ENCODE measurements at regions not wholly inside any gene's neighbourhood (a gene's known extent, or its start where the extent isn't known, plus 50 kb on each side); places are given as distances from the start of the nearest gene placed in this dataset.

DNA sequence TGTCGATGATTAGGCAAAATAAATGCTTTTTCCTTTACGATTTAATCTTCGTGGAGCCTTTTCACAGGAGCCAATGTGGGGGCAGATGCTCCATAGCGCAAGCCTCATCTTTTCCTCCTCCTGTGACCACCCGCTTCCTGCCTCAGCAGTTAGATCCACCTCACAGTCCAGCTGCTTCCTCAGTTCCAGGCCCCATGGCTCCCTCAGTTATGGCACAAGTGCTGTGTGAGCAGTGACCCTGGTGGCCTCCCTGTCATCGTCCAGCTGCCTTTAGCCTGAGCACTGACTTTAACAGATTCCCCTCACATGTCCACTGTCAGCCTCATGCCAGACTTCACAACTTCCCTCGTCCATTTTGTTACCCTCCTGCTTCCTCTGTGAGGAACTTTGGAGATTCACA is 424.6 kb upstream of the GBE1 start:
- ATAC-seq (ENCODE audit: insufficient number of reproducible peaks, low FRiP score, low read depth) (no peak), DNase-seq (ENCODE audit: low spot score) (no peak)
- H3K27ac ChIP-seq, result no peak overlapping the region
- no peak overlapping the region for H3K4me3 ChIP-seq
- no peaks in the 10 kb centered on the region for H3K9me3 ChIP-seq
- H3K36me3 ChIP-seq, result no peaks in the 10 kb centered on the region
- H3K27me3 ChIP-seq (replicated peaks; ENCODE audit: insufficient read depth), result no peaks in the 10 kb centered on the region
- TF ChIP-seq, protein P1, sequence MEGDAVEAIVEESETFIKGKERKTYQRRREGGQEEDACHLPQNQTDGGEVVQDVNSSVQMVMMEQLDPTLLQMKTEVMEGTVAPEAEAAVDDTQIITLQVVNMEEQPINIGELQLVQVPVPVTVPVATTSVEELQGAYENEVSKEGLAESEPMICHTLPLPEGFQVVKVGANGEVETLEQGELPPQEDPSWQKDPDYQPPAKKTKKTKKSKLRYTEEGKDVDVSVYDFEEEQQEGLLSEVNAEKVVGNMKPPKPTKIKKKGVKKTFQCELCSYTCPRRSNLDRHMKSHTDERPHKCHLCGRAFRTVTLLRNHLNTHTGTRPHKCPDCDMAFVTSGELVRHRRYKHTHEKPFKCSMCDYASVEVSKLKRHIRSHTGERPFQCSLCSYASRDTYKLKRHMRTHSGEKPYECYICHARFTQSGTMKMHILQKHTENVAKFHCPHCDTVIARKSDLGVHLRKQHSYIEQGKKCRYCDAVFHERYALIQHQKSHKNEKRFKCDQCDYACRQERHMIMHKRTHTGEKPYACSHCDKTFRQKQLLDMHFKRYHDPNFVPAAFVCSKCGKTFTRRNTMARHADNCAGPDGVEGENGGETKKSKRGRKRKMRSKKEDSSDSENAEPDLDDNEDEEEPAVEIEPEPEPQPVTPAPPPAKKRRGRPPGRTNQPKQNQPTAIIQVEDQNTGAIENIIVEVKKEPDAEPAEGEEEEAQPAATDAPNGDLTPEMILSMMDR (IDR thresholded peaks at IDR 0.05), result no peak
- H3K4me1 ChIP-seq (ENCODE audit: control insufficient read depth in 1 of 2, low read depth in 2 of 2), result no peaks in the 10 kb centered on the region

DNA sequence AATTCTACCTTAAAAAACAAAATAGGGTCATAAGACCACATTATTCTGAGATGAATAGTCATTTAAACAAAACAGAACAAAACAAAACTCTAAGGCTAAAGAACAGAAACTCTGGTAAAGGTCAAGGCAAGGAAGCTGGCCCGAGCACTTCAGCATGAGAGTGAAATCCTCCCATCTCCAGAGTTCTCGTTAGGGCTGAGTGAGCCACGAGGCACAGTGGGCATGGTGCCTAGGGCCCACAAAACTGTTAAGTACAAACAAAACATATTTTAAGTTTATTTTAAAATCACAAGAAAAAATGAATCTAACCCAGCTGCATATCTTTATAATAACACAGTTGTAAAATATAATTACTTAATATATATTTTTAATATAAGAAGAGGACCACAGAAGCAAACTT is 417.8 kb upstream of the GBE1 start:
- Histone ChIP-seq H3K36me3 (no peaks in the 10 kb centered on the region), H3K27me3 (replicated peaks; ENCODE audit: insufficient read depth) (no peaks in the 10 kb centered on the region), H3K4me1 (ENCODE audit: control insufficient read depth in 1 of 2, low read depth in 2 of 2) (no peaks in the 10 kb centered on the region), H3K27ac (no peak overlapping the region), H3K9me3 (no peaks in the 10 kb centered on the region), H3K4me3 (no peak overlapping the region)
- no peak for ATAC-seq (ENCODE audit: insufficient number of reproducible peaks, low FRiP score, low read depth)
- no peak for DNase-seq (ENCODE audit: low spot score)
- TF ChIP-seq, protein P1 (IDR thresholded peaks at IDR 0.05), result no peak

DNA sequence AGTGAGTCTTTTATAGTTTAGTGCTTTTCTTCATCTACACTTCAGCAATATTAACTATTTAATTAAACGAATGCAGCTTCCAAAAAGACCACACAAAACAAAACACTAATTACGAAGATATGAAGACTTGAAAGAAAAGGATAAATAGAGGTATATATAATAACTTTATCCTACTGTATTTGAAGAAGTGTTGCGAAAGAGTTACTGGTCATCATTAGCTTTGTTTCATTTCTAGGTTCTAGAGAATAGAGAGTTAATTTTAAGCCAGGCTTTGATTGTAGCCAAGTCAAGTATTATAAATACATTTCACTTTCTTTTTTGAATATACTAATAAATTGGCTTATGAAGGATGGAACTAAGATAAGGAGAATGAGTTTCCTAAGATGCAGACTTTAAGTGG is 416.8 kb upstream of the GBE1 start:
- Histone ChIP-seq H3K27me3 (replicated peaks; ENCODE audit: insufficient read depth) (no peaks in the 10 kb centered on the region), H3K4me3 (no peak overlapping the region), H3K36me3 (no peaks in the 10 kb centered on the region), H3K4me1 (ENCODE audit: control insufficient read depth in 1 of 2, low read depth in 2 of 2) (no peaks in the 10 kb centered on the region), H3K9me3 (no peaks in the 10 kb centered on the region), H3K27ac (no peak overlapping the region)
- TF ChIP-seq, protein P1 (IDR thresholded peaks at IDR 0.05), result no peak
- DNase-seq (ENCODE audit: low spot score) (no peak), ATAC-seq (ENCODE audit: insufficient number of reproducible peaks, low FRiP score, low read depth) (no peak)

DNA sequence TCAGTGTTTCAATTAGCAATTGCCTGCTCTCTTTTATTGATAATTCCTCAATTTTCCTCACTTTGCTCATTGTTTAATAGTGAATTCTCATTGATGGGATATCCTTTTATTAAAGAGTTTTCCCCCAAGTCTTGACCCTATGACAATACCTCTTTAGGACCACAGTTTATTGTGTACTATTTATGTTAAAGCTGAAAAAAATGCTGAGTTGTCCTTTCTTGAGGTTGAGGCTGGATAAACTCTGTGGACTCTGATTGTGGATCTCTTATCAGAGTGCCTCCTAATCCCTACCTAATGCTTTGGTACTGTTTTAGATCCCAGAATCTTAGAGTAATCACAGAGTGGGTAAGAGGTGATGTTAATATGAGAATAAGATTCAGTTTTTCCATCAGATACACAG is 416.3 kb upstream of the GBE1 start:
- DNase-seq (ENCODE audit: low spot score) (no peak), ATAC-seq (ENCODE audit: insufficient number of reproducible peaks, low FRiP score, low read depth) (no peak)
- TF ChIP-seq, protein P1 (IDR thresholded peaks at IDR 0.05), result no peak
- H3K27me3 ChIP-seq (replicated peaks; ENCODE audit: insufficient read depth), result no peaks in the 10 kb centered on the region
- no peaks in the 10 kb centered on the region for H3K9me3 ChIP-seq
- no peak overlapping the region for H3K27ac ChIP-seq
- no peaks in the 10 kb centered on the region for H3K36me3 ChIP-seq
- no peak overlapping the region for H3K4me3 ChIP-seq
- H3K4me1 ChIP-seq (ENCODE audit: control insufficient read depth in 1 of 2, low read depth in 2 of 2), result no peaks in the 10 kb centered on the region

DNA sequence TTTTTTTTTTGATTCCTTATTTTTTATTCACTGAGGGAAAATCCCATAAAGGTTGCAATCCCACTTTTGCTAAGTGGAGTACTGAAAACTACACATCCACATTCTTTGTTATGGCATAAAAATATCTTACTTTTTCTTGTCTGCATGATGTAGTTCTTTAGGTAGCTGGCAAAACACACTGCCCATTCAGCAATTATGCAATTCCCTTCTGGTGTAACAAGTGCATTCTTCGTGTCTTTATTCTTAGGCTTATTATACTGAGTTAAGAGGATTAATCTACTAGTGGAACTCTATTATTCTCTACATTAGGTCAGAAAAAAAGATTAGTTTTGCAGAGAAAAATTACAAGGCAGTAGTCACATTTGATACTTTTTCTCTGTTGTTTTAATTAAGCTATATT is 403.8 kb upstream of the GBE1 start:
- DNase-seq (ENCODE audit: low spot score) (no peak), ATAC-seq (ENCODE audit: insufficient number of reproducible peaks, low FRiP score, low read depth) (no peak)
- Histone ChIP-seq H3K4me1 (ENCODE audit: control insufficient read depth in 1 of 2, low read depth in 2 of 2) (no peaks in the 10 kb centered on the region), H3K4me3 (no peak overlapping the region), H3K27ac (no peak overlapping the region), H3K27me3 (replicated peaks; ENCODE audit: insufficient read depth) (no peaks in the 10 kb centered on the region), H3K9me3 (no peaks in the 10 kb centered on the region), H3K36me3 (no peaks in the 10 kb centered on the region)
- TF ChIP-seq, protein P1 (IDR thresholded peaks at IDR 0.05), result no peak

Data from thoracic aorta (tissue), 2 donors.